GM12878 (cell line): ENCODE measurements at regions not wholly inside any gene's neighbourhood (a gene's known extent, or its start where the extent isn't known, plus 50 kb on each side); places are given as distances from the start of the nearest gene placed in this dataset.

Experiments used
- ATAC-seq: fragments of 200-7000 bp; cut with Tn5 transposase; 3 replicates; pipeline ENCODE4 v1.9.1; 2020; ENCODE audit warnings: mild to moderate bottlenecking, moderate library complexity
- BruUV-seq: library from RNA; stranded (reverse); fragments of 400-500 nt; replicated peaks from 2 replicates; lab custom pipeline; 2021; lab: Mats Ljungman, UMichigan
- CTCF ChIA-PET: fragments of 300-600 bp; sonication (Branson Sonifier 250); formaldehyde crosslinking; extraction: SDS; loops from one replicate; lab custom pipeline; 2021; ENCODE audit warnings: inconsistent platforms; lab: Yijun Ruan, JAX
- POLR2A ChIA-PET: fragments of 350-600 bp; formaldehyde crosslinking; extraction: SDS; loops from one replicate; lab custom pipeline; 2021; ENCODE audit warnings: inconsistent platforms; lab: Charles Lee
- RAD21 ChIA-PET: fragments of 300-600 bp; sonication (Branson Sonifier 250); formaldehyde crosslinking; loops from one replicate; lab custom pipeline; 2023; ENCODE audit warnings: antibody characterized with exemption; ENCODE audit not compliant: unreplicated experiment; lab: Charles Lee
- SMC1A ChIA-PET: fragments of 300-600 bp; sonication (Branson Sonifier 250); formaldehyde crosslinking; loops from one replicate; lab custom pipeline; 2023; ENCODE audit not compliant: unreplicated experiment, uncharacterized antibody; lab: Charles Lee
- DNase-seq: peaks from one replicate; pipeline ENCODE4 v3.0.0-alpha.2; 2011; ENCODE audit warnings: low read depth, low spot score
- FAIRE-seq: peaks from 3 replicates; lab custom pipeline; 2011; peaks lifted over from hg19 to GRCh38; lab: Jason Lieb, UNC
- H2AFZ ChIP-seq: 2 replicates; pipeline ENCODE4 v1.6.0; 2011; ENCODE audit warnings: low read depth, low read length, control low read depth; ENCODE audit not compliant: control insufficient read depth
- H3K27ac ChIP-seq: 2 replicates; pipeline ENCODE4 v1.5.1; 2011; ENCODE audit warnings: control low read depth; ENCODE audit not compliant: control insufficient read depth, insufficient read depth
- H3K27me3 ChIP-seq, 2 experiments: replicated peaks in 1 of 2; 2 replicates each; pipeline versions ENCODE4 v1.6.0 to v1.6.1; 2011; ENCODE audit warnings: low read length in 1 of 2; ENCODE audit not compliant: control insufficient read depth in 2 of 2, insufficient read depth in 2 of 2
- H3K36me3 ChIP-seq, 2 experiments: 2 replicates each; pipeline ENCODE4 v1.5.1; 2011; ENCODE audit warnings: low read length in 1 of 2; ENCODE audit not compliant: control insufficient read depth in 2 of 2, insufficient read depth in 2 of 2
- H3K4me1 ChIP-seq: 2 replicates; pipeline ENCODE4 v1.6.1; 2011; ENCODE audit warnings: mild to moderate bottlenecking, low read length, moderate library complexity, mixed read lengths; ENCODE audit not compliant: control insufficient read depth, insufficient read depth
- H3K4me2 ChIP-seq: 2 replicates; pipeline ENCODE4 v1.6.0; 2011; ENCODE audit warnings: control low read depth; ENCODE audit not compliant: control insufficient read depth, insufficient read depth
- H3K4me3 ChIP-seq: fragments of 200-600 bp; sonication (generic); 2 replicates; pipeline ENCODE4 v1.5.1; 2016
- H3K79me2 ChIP-seq: 2 replicates; pipeline ENCODE4 v1.6.0; 2011; ENCODE audit warnings: low read length; ENCODE audit not compliant: control insufficient read depth, insufficient read depth
- H3K9ac ChIP-seq: 2 replicates; pipeline ENCODE4 v1.8.0; 2011; ENCODE audit warnings: low read length, control low read depth, mixed read lengths; ENCODE audit not compliant: control insufficient read depth, insufficient read depth
- H3K9me3 ChIP-seq: replicated peaks from 3 replicates; pipeline ENCODE4 v1.5.1; 2011; ENCODE audit warnings: mild to moderate bottlenecking, low read length; ENCODE audit not compliant: control insufficient read depth, insufficient read depth
- H4K20me1 ChIP-seq: 2 replicates; pipeline ENCODE4 v1.6.0; 2011; ENCODE audit not compliant: control insufficient read depth, insufficient read depth
- CBFB ChIP-seq: IDR thresholded peaks from 2 replicates; pipeline ENCODE4 v1.6.1; 2016; ENCODE audit warnings: antibody characterized with exemption, low read depth
- CREM ChIP-seq: IDR thresholded peaks from 2 replicates; pipeline ENCODE4 v1.6.1; 2014; ENCODE audit warnings: antibody characterized with exemption, low read depth
- DPF2 ChIP-seq: fragments of 450-650 bp; IDR thresholded peaks from 2 replicates; pipeline ENCODE4 v1.6.1; 2017; ENCODE audit warnings: mild to moderate bottlenecking
- EED ChIP-seq: sonication (generic); IDR thresholded peaks from 2 replicates; pipeline ENCODE4 v1.6.1; 2016; ENCODE audit warnings: antibody characterized with exemption, low read depth
- EP300 ChIP-seq, 2 experiments: fragments of 150-350 bp in 1 of 2; IDR thresholded peaks; 2 replicates each; pipeline ENCODE4 v1.6.1; 2011 to 2012; ENCODE audit warnings: low read depth in 2 of 2, low read length in 2 of 2, borderline replicate concordance in 1 of 2, improper control_type of control experiment in 1 of 2, inconsistent platforms in 1 of 2; ENCODE audit not compliant: control insufficient read depth in 1 of 2
- FOXM1 ChIP-seq: IDR thresholded peaks from 2 replicates; pipeline ENCODE4 v1.6.1; 2012; ENCODE audit warnings: low read depth, mild to moderate bottlenecking, inconsistent platforms, low read length, moderate library complexity
- IKZF2 ChIP-seq, 2 experiments: fragments of 450-650 bp; IDR thresholded peaks; 2 replicates each; pipeline ENCODE4 v1.6.1; 2017; ENCODE audit warnings: mild to moderate bottlenecking in 2 of 2, moderate library complexity in 2 of 2
- JUNB ChIP-seq: IDR thresholded peaks from 2 replicates; pipeline ENCODE4 v1.6.1; 2016; ENCODE audit warnings: antibody characterized with exemption, mild to moderate bottlenecking
- MEF2A ChIP-seq: IDR thresholded peaks from 2 replicates; pipeline ENCODE4 v1.6.1; 2011; ENCODE audit warnings: low read depth, mild to moderate bottlenecking, low read length, moderate library complexity; ENCODE audit not compliant: insufficient read depth
- MTA2 ChIP-seq: fragments of 450-650 bp; IDR thresholded peaks from 2 replicates; pipeline ENCODE4 v1.6.1; 2016; ENCODE audit warnings: low read depth, mild to moderate bottlenecking, moderate library complexity
- MYB ChIP-seq: fragments of 150-350 bp; IDR thresholded peaks from 2 replicates; pipeline ENCODE4 v1.6.1; 2014; ENCODE audit warnings: mild to moderate bottlenecking, low read depth, low read length, borderline replicate concordance
- NR2F1 ChIP-seq: fragments of 450-650 bp; conservative IDR thresholded peaks from 2 replicates; pipeline ENCODE4 v1.6.1; 2017; ENCODE audit warnings: mild to moderate bottlenecking
- POLR2AphosphoS2 ChIP-seq: IDR thresholded peaks from 2 replicates; pipeline ENCODE4 v1.6.1; 2011; ENCODE audit warnings: low read depth, mild to moderate bottlenecking, low read length, improper control_type of control experiment, moderate library complexity
- RBBP5 ChIP-seq: fragments of 200-600 bp; sonication (generic); conservative IDR thresholded peaks from 2 replicates; pipeline ENCODE4 v1.6.1; 2016
- RUNX3 ChIP-seq: IDR thresholded peaks from 2 replicates; pipeline ENCODE4 v1.6.1; 2012; ENCODE audit warnings: low read length, inconsistent platforms
- SRF ChIP-seq, 2 experiments: IDR thresholded peaks; 2 replicates each; pipeline ENCODE4 v1.6.1; 2011; ENCODE audit warnings: low read depth in 2 of 2, low read length in 2 of 2, mild to moderate bottlenecking in 1 of 2, moderate library complexity in 1 of 2
- STAT3 ChIP-seq: IDR thresholded peaks from 2 replicates; pipeline ENCODE4 v1.6.1; 2011; ENCODE audit warnings: low read depth, low read length, improper control_type of control experiment
- TCF12 ChIP-seq: IDR thresholded peaks from 2 replicates; pipeline ENCODE4 v1.6.1; 2011; ENCODE audit warnings: low read depth, mild to moderate bottlenecking, low read length
- WGBS: methylation state at CpG from one replicate; pipeline ENCODE4 v1.1.6; 2016; ENCODE audit warnings: low lambda C conversion rate; ENCODE audit not compliant: insufficient replicate concordance, insufficient coverage; ENCODE audit errors: missing lambda C conversion rate; 5-methylcytosine and 5-hydroxymethylcytosine counted together
- in situ Hi-C: fragments of 300-500 bp; cut with MboI; formaldehyde crosslinking; loops from 9 replicates; pipeline ENCODE4 v1.14.3; 2018; ENCODE audit warnings: mixed read lengths
- intact Hi-C: fragments of 100-400 bp; cut with micrococcal nuclease; formaldehyde crosslinking; loops from one replicate; pipeline ENCODE4 v1.14.2; 2022; ENCODE audit not compliant: unreplicated experiment
- TF ChIP-seq, protein P1 (sequence below): IDR thresholded peaks from 2 replicates; pipeline ENCODE4 v1.6.1; 2012; ENCODE audit warnings: low read length, inconsistent platforms

DNA sequence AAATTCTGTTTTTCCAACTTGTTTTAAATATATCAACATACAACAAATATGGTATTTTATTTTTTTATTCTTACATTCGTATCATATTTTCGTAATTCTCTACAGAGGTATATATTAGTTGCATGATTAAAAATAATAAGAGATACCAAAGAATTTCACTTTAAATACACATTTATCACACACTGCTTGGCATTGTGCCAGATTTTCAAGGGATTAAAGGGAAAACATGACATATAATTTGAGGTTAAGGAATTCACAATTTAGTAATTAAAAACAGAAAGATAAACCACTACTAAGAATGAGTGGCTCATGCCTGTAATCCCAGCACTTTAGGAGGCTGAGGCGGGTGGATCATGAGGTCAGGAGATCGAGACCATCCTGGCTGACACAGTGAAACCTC, 484.7 kb upstream of the SORCS1 start:
- intact Hi-C loops = no loop called here
- Histone ChIP-seq H3K79me2 (no peaks in the 10 kb centered on the region), H2AFZ (no peak overlapping the region), H3K9ac (no peak overlapping the region), H3K4me2 (no peak overlapping the region), H3K27ac (no peak overlapping the region), H3K9me3 (no peaks in the 10 kb centered on the region), H3K36me3 (no peaks in the 10 kb centered on the region), H3K27me3 (no peaks in the 10 kb centered on the region), H3K4me1 (no peaks in the 10 kb centered on the region), H4K20me1 (no peaks in the 10 kb centered on the region), H3K4me3 (no peak overlapping the region)
- ChIA-PET SMC1A (interaction anchor here (1.1 kb wide), 1 partner anchor 94 kb away, joined by 5 read pairs; no protein-coding TSS in a partner anchor), POLR2A (interaction anchor here (0.7 kb wide), 1 partner anchor 346 kb away, joined by 3 read pairs; no protein-coding TSS in a partner anchor), RAD21 (interaction anchor here (0.7 to 0.9 kb wide), 4 partner anchors 175 to 727 kb away, joined by 3 read pairs; no protein-coding TSS in a partner anchor), CTCF (interaction anchor here (1.0 kb wide), 1 partner anchor 8 kb away, joined by 4 read pairs; no protein-coding TSS in a partner anchor)
- no peak for FAIRE-seq
- no peak for DNase-seq
- no peak for ATAC-seq
- WGBS = 49% methylated on average over 4 of the region's 4 CpGs
- no TSS peak for BruUV-seq
- TF ChIP-seq DPF2 (no peak), RBBP5 (no peak)
- in situ Hi-C loops = no loop called here

- RAD21 ChIA-PET = no interaction called here
- CTCF ChIA-PET = interaction anchor here (1.2 to 1.5 kb wide), 2 partner anchors 58 to 204 kb away, joined by 3 to 4 read pairs; no protein-coding TSS in a partner anchor
- BruUV-seq = no TSS peak
- TF ChIP-seq MYB = no peak
- no peak for TF ChIP-seq CBFB
- no peak for TF ChIP-seq TCF12
- 0 out of 4 replicates have a peak, but pooled peaks of 1 of the 2 experiments have one; percentile 24 for TF ChIP-seq SRF (IDR thresholded peaks at IDR 0.05; ENCODE audit: low read depth in 2 of 2, low read length in 2 of 2)
- peak; percentile 45; the same call in 1 of the 2 replicates for TF ChIP-seq MTA2
- TF ChIP-seq POLR2AphosphoS2 = no peak
- TF ChIP-seq STAT3 = no peak
- TF ChIP-seq, protein P1, sequence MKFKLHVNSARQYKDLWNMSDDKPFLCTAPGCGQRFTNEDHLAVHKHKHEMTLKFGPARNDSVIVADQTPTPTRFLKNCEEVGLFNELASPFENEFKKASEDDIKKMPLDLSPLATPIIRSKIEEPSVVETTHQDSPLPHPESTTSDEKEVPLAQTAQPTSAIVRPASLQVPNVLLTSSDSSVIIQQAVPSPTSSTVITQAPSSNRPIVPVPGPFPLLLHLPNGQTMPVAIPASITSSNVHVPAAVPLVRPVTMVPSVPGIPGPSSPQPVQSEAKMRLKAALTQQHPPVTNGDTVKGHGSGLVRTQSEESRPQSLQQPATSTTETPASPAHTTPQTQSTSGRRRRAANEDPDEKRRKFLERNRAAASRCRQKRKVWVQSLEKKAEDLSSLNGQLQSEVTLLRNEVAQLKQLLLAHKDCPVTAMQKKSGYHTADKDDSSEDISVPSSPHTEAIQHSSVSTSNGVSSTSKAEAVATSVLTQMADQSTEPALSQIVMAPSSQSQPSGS = no peak
- peak in 1 of 2 experiments; percentile 26; a peak in 1 of 4 replicates for TF ChIP-seq IKZF2 (IDR thresholded peaks at IDR 0.05)
- 0 out of 2 replicates have a peak, but pooled peaks have one; percentile 31 for TF ChIP-seq FOXM1
- peak; percentile 75 for TF ChIP-seq JUNB
- TF ChIP-seq EED = peak; percentile 54
- peak; percentile 35 to 56; a peak in 2 of 4 replicates for TF ChIP-seq EP300 (IDR thresholded peaks at IDR 0.05; ENCODE audit: borderline replicate concordance in 1 of 2, control insufficient read depth in 1 of 2, low read depth in 2 of 2, low read length in 2 of 2)
- peak; percentile 55; the same call in 1 of the 2 replicates for TF ChIP-seq RUNX3
- no peak for TF ChIP-seq NR2F1
- TF ChIP-seq CREM = peak; percentile 41; the same call in 1 of the 2 replicates
- 0 out of 2 replicates have a peak, but pooled peaks have one; percentile 11 for TF ChIP-seq MEF2A
Measured at GRCh38 chr10:107647462-107647861, 483.0 kb upstream of the SORCS1 start.

More at GRCh38 chr10:107647462-107647861, 483.0 kb upstream of the SORCS1 start:
- FAIRE-seq (no peak), ATAC-seq (peak; percentile 98), DNase-seq (no peak)
- Histone ChIP-seq H3K4me2 (no peak overlapping the region), H3K4me1 (no peaks in the 10 kb centered on the region), H2AFZ (no peak overlapping the region), H3K9ac (no peak overlapping the region), H3K27ac (no peak overlapping the region), H3K79me2 (no peaks in the 10 kb centered on the region), H3K36me3 (no peaks in the 10 kb centered on the region), H3K4me3 (no peak overlapping the region), H3K27me3 (no peaks in the 10 kb centered on the region), H3K9me3 (no peaks in the 10 kb centered on the region), H4K20me1 (no peaks in the 10 kb centered on the region)
- intact Hi-C loops = no loop called here
- POLR2A ChIA-PET = no interaction called here
- SMC1A ChIA-PET = no interaction called here
- in situ Hi-C loops = no loop called here
- 95% methylated on average over 1 of the region's 1 CpG for WGBS
